ENCODE measurements at regions not wholly inside any gene's neighbourhood (a gene's known extent, or its start where the extent isn't known, plus 50 kb on each side); places are given as distances from the start of the nearest gene placed in this dataset.

- CTCF ChIA-PET = no interaction called here
- no peaks in the 10 kb centered on the region for H3K36me3 Mint-ChIP-seq (ENCODE audit: insufficient read depth, unreplicated experiment)
- H3K27me3 Mint-ChIP-seq (ENCODE audit: insufficient read depth, unreplicated experiment) = peaks cover 2% of the 10 kb centered on the region
- H3K27ac Mint-ChIP-seq (ENCODE audit: unreplicated experiment) = no peak overlapping the region
- Histone ChIP-seq H3K4me1 (peaks cover 4% of the 10 kb centered on the region; the same call in 1 of the 2 replicates), H3K4me3 (ENCODE audit: low read depth, low read length) (no peak overlapping the region), H3K36me3 (ENCODE audit: control insufficient read depth, insufficient read depth, low read length) (no peaks in the 10 kb centered on the region), H3K27me3 (replicated peaks; ENCODE audit: control insufficient read depth, insufficient read depth, low read length) (no peaks in the 10 kb centered on the region), H3K9me3 (no peaks in the 10 kb centered on the region)
- intact Hi-C loops (cut with micrococcal nuclease; ENCODE audit: unreplicated experiment) = no loop called here
- BruUV-seq (replicated peaks) = no TSS peak
- POLR2A ChIA-PET = no interaction called here
- no peak for TF ChIP-seq CTCF (IDR thresholded peaks at IDR 0.05; ENCODE audit: insufficient read depth in 1 of 2, low read depth in 1 of 2, low read length in 1 of 2, severe bottlenecking in 1 of 2, unreplicated experiment in 1 of 2)
- H3K9me3 Mint-ChIP-seq (ENCODE audit: unreplicated experiment) = no peaks in the 10 kb centered on the region
- no peaks in the 10 kb centered on the region for H3K4me1 Mint-ChIP-seq (ENCODE audit: low read depth, unreplicated experiment)
- no peak overlapping the region for H3K4me3 Mint-ChIP-seq (ENCODE audit: unreplicated experiment)
- no peak for DNase-seq
These were observed 296.1 kb downstream of the HHIPL2 start for GRCh38 chr1:222251847-222252246.

- H3K27me3 ChIP-seq (replicated peaks; ENCODE audit: control insufficient read depth, insufficient read depth, low read length) = no peaks in the 10 kb centered on the region
- CTCF ChIA-PET = no interaction called here
- no peak overlapping the region for H3K4me3 ChIP-seq (ENCODE audit: low read depth, low read length)
- no peaks in the 10 kb centered on the region for H3K9me3 ChIP-seq
- Mint-ChIP-seq H3K27ac (ENCODE audit: unreplicated experiment) (no peak overlapping the region), H3K4me1 (ENCODE audit: low read depth, unreplicated experiment) (no peaks in the 10 kb centered on the region), H3K4me3 (ENCODE audit: unreplicated experiment) (no peak overlapping the region), H3K27me3 (ENCODE audit: insufficient read depth, unreplicated experiment) (peaks cover 2% of the 10 kb centered on the region), H3K9me3 (ENCODE audit: unreplicated experiment) (no peaks in the 10 kb centered on the region), H3K36me3 (ENCODE audit: insufficient read depth, unreplicated experiment) (no peaks in the 10 kb centered on the region)
- POLR2A ChIA-PET = no interaction called here
- no peaks in the 10 kb centered on the region for H3K36me3 ChIP-seq (ENCODE audit: control insufficient read depth, insufficient read depth, low read length)
- intact Hi-C loops (cut with micrococcal nuclease; ENCODE audit: unreplicated experiment) = no loop called here
- no peak for DNase-seq
- BruUV-seq (replicated peaks) = no TSS peak
- no peaks in the 10 kb centered on the region for H3K4me1 ChIP-seq
- no peak for TF ChIP-seq CTCF (IDR thresholded peaks at IDR 0.05; ENCODE audit: insufficient read depth in 1 of 2, low read depth in 1 of 2, low read length in 1 of 2, severe bottlenecking in 1 of 2, unreplicated experiment in 1 of 2)
These were observed 297.5 kb downstream of the HHIPL2 start for GRCh38 chr1:222250376-222250775.

GRCh38 chr1:222247811-222248310 is 300.0 kb downstream of the HHIPL2 start:
- H3K27me3 Mint-ChIP-seq (ENCODE audit: insufficient read depth, unreplicated experiment) = peaks cover 2% of the 10 kb centered on the region
- DNase-seq = no peak
- Histone ChIP-seq H3K27me3 (replicated peaks; ENCODE audit: control insufficient read depth, insufficient read depth, low read length) (no peaks in the 10 kb centered on the region), H3K36me3 (ENCODE audit: control insufficient read depth, insufficient read depth, low read length) (no peaks in the 10 kb centered on the region), H3K9me3 (no peaks in the 10 kb centered on the region), H3K4me1 (no peaks in the 10 kb centered on the region), H3K4me3 (ENCODE audit: low read depth, low read length) (no peak overlapping the region)
- H3K9me3 Mint-ChIP-seq (ENCODE audit: unreplicated experiment) = no peaks in the 10 kb centered on the region
- H3K4me3 Mint-ChIP-seq (ENCODE audit: unreplicated experiment) = no peak overlapping the region
- no peaks in the 10 kb centered on the region for H3K4me1 Mint-ChIP-seq (ENCODE audit: low read depth, unreplicated experiment)
- POLR2A ChIA-PET = no interaction called here
- CTCF ChIA-PET = no interaction called here
- TF ChIP-seq CTCF (IDR thresholded peaks at IDR 0.05; ENCODE audit: insufficient read depth in 1 of 2, low read depth in 1 of 2, low read length in 1 of 2, severe bottlenecking in 1 of 2, unreplicated experiment in 1 of 2) = no peak
- no peaks in the 10 kb centered on the region for H3K36me3 Mint-ChIP-seq (ENCODE audit: insufficient read depth, unreplicated experiment)
- BruUV-seq (replicated peaks) = no TSS peak
- no peak overlapping the region for H3K27ac Mint-ChIP-seq (ENCODE audit: unreplicated experiment)
- intact Hi-C loops (cut with micrococcal nuclease; ENCODE audit: unreplicated experiment) = no loop called here

Data from Caco-2 (cell line).